HG02973 (cell line): ENCODE measurements at regions not wholly inside any gene's neighbourhood (a gene's known extent, or its start where the extent isn't known, plus 50 kb on each side); places are given as distances from the start of the nearest gene placed in this dataset.
"Not testable (repeated sequence)": the region's sequence is repeated elsewhere in the genome, so short reads cannot be mapped to it uniquely, and the experiment has no call there.

ENCODE experiments used
- ATAC-seq: cut with Tn5 transposase; IDR thresholded peaks from one replicate; pipeline ENCODE4 v1.9.1; 2021; ENCODE audit warnings: moderate library complexity; ENCODE audit not compliant: unreplicated experiment

DNA sequence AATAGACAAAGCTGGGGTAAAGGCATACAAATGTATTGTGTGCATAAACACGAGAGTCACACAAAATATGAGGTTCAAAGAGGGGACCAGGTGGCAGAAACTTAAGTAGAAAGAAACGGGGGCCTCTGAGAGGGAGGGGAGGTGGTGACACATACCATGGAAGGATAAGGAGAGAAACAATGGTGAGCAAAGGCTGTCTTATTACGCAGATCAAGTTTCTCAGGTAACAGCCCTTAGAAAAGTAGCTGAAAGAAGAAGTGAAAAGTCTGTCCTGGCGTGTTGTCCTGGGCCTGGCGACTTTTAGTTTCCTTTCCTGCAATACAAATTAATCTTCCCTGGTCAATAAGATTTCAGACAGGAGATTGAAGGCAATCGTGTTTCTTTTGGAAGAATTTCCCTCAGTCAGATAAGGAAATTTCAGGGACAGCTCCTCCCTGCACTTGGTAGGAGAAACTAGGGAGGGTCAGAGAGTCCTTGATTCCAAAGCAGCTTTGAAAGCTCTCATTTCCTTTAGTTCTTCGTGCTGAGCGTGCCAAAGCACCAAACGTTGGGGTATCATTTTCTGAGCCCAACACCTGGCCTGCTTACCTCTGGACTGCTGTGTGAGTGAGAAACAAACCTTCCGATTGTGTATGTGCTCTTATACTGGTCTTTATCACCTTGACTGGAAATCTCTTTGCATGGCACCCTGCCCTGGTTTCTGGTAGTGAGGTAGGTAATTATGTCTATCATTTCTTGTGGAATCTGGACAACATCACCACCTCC, 676.7 kb upstream of the LCORL start:
- no peak for ATAC-seq

DNA sequence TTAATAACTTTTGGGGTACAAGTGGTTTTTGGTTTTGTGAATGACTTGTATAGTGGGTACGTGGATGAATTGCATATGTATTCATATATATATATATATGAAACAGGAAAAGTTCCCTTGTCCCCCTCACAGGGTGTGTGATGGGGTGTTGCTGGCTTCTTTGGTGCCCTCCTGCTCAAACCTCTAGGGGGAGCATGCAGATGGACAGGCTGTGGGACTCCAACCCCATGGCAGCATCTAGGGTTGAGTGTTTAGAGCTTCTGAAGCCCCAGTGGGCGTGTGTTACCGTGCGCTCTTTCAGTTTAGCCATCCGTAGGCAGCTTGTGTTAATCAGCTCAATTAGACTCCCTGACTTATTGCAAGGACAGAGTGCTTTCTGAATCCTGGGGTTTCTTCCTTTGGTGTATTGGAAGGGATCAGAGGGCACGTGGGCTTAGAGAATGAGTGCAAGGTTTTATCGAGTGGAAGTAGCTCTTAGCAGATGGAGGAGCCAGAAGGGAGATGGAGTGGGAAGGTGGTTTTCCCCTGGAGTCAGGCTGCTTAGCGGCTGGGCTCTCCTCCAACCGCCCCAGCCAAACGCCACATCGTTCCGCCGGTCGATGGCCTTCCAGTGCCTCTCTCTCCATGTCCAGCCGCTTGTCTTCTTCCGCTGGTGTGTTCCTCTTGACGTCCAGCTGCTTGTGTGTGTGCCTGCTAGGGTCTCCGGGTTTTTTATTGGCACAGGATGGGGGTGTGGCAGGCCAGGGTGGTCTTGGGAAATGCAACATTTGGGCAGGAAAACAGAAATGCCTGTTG, 674.4 kb upstream of the LCORL start:
- no peak for ATAC-seq

DNA sequence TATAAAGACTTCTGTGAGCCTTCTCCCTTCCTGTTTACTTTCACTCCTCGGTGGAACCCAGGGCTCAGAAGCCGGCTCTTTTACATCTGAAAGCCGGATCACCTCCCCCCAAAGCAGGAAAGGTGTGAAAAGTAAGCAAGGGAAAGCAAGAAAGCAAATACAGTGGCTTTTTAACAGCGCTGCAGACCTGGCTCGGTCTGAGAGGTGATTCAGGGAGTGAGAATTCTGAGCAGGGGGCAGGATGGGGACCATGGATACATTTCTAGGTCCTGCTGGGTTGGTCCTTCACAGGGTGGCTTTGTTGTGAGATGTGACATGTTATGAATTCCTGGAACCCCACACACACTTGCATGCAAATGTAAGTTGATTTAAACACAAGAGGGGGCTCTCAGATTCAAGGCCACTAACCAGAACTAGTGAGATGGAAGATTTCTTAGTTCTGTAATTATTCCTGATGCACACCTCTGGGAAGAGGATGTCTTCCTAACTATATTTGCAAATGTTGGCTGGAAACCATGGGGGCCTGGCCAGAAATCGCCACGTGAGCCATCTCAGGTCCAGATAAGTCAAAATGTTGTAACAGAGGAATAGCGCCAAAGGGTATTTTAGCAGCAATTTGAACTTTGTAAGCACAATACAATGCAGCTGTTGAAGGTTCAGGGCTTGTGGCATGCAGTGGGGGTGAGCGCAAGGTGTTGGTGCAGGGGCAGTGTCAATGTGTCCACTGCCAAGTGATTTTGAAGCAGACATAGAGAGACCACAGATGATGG, 670.1 kb upstream of the LCORL start:
- ATAC-seq, result no peak

DNA sequence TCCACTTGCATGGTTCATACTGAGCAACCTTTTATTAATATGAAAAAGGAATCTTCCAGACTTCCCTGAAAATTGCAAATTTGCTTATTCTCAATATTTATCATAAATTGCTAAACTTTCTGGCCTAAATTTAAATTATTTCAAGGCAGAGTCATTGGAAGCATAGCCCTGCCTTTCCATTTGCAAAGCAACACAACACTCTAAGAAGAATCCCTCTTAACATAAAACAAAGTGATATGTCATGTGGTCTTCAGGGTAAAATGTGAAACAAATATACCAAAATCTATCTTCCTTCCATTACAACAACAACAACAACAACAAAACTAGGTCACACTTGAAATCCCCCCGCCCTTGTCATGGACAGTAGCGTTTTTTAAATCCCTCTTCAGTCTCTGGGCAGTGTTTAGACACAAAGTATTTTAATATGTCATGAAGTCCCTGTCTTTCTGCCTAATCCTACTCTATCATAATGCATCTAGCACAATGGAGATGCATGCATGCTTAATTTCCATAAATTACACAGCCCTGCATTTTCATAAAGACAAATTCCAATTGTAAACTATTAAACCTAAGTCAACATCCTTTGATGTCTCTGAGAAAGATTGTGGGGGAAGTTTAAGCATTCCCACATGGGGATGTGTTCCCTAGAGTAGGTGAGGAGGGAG, 668.9 kb upstream of the LCORL start:
- ATAC-seq, result no peak

DNA sequence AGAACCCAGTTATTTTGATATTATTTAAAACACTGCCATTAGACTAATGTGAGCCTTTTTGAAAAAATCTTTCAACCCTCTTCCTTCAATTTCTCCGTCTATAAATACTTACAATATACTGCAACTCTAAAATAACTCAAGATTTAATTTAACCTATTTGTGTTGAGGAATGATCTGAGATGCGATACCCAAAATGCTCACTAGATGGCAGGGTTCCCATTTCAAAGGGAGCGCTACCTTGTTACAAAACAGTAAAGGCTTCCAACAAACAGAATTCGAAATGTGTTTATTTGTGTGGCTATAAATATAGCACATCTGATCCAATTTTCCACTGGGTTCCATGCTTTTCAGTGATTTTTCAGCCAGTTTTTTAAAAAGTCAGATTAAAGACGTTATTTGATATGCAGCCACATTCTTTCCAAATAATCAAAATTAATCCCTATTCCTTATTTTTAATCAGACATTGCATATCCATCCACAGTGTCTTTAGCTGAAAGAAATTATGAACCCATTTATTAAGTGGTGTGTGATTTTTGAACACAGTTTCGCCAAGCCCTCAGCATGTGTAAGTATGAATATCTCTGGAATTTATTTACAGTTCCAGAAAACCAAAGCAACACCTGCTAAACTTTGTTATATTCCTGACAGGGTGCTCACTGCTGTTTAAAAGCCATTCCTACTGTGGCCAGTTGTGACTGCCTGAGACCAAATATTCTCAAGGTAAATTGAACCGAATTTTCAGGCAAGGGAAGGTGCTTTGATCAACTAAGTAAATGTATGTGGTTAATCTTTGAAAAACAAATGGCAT, 668.0 kb upstream of the LCORL start:
- ATAC-seq, result peak; percentile 71

DNA sequence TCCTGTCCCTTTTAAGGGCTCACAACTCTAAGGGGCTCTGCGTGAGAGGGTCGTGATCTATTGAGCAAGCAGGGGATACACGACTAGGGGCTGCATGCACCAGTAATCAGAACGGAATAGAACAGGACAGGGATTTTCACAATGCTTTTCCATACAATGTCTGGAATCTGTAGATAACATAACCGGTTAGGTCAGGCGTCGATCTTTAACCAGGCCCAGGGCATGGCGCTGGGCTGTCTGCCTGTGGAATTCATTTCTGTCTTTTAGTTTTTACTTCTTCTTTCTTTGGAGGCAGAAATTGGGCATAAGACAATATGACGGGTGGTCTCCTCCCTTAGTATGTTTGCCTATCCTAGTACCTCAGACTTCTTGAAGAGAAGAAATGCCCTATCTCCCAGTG, 666.8 kb upstream of the LCORL start:
- ATAC-seq, result not testable (repeated sequence)

DNA sequence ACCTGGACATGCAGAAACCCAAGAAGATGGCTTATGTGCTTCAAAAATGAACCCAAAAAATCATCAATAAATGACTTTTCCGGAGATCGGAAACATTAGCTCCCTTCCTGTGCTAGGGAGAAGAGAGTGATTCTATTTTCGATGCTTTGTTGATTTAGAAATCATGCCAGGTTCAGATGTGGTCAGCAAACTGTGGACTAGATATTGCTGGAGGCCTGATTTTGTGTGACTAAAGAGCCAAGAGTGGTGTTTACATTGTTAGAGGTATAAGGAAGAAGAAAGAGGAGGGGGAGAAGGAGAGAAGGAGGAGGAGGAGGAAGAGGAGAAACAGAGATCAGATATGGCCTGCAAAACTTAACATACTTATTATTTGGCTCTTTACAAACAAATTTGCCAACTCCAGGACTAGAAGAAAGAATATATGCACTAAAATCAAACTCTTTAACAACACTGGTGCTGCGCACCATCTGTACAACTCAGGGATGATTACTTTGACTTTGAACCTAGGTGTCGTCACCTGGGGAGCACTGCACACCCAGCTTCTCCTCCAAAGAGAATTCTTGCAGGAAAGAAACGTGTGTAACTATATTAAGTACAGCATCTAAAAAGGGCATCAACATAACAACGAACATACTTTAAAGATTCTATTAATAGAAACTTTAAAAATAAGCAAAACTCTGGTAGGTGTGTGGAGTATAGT, 664.9 kb upstream of the LCORL start:
- no peak for ATAC-seq

DNA sequence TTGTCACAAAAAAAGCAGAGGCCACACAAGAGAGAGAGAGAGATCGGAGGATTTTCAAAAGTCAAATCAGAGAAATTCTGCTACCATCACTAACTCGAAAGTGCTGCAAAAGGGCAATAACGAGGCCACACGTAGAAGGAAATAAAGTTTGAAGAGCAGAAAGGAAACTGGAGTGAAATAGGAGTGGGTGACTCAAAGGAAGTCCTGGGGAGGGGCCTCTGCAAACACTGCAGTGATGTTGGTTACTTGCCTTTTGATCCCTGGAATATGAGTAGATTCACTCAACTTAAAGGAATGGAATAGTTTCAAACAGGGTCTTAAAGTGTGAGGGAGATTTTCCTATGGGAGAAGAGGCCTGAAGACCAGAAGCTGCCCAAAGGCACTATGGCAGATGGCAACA, 663.4 kb upstream of the LCORL start:
- ATAC-seq, result no peak

DNA sequence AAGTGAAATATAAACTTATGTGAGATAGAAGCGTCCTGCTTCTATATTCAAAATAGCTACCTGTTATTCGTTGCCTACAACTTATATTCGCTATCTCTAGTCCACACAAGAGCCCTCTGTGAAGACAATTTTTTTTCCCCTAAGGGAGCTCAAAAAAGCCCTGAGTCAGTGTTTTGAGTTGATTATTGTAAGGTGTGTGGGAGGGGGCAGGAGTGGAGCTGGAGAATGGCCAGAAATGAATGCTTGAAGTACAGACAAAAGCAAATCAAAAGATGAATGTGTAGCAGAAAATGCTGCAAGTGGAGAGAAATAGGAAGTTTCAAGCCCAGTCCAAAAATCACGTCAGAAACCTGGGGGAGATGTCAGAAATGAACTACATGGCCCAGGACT, 655.0 kb upstream of the LCORL start:
- ATAC-seq, result no peak

DNA sequence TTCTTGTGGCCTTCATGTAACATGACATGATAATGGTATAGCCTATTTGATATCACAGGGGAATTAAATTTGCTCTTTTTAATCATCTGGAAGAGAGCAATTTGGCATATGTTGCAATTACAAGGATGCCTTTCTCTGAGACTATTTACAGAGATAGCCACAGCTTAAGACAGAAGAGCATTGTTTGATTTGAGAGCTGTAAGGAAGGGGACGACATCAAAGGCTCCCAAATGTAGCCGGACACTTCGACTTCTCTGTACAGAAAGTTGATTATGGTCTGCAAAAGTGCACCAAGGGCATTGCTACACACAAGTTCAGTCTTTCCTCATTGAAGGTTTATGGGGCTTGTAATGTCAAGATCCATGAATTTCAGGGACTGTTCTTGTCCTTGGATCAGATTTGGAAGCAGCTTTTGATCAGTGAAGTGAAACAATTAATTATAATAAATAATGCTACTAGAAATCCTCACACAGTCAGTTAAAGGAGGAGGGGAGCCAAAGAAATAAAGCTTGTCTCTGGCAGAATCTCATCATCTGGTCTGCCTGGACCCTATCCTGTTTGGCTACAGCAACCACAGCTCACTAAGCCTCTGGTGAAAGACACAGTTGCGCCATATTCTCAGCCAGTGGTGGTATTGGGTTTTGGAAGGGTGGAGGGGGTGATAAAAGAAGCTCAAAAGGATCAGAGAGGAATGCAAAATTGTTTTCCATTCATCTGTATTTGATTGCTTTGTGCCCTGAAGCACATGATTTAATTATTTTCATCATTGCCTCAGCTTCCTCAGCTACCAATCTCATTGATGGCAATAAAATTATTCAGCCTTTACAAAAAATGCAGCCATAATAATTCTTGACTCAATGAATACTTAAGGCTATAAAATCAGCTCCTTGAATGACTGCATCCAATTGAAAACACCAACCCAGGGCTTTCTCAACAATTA, 654.3 kb upstream of the LCORL start:
- ATAC-seq, result no peak

DNA sequence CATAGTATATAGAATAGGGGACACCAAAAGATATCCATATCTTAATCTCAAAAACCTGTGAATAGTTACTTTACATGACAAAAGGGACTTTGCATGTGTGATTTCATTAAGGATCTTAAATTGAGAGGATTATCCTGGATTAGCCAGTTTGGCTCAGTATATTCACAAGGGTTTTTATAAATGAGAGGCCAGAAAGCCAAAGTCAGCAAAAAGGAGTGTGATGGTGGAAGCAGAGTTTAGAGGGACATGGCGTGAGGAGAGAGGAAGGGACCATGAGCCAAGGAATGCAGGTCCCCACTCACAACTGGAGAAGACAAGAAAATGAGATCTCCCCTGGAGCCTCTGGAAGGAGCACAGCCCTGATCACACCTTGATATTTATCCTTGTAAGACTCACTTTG, 648.5 kb upstream of the LCORL start:
- no peak for ATAC-seq

DNA sequence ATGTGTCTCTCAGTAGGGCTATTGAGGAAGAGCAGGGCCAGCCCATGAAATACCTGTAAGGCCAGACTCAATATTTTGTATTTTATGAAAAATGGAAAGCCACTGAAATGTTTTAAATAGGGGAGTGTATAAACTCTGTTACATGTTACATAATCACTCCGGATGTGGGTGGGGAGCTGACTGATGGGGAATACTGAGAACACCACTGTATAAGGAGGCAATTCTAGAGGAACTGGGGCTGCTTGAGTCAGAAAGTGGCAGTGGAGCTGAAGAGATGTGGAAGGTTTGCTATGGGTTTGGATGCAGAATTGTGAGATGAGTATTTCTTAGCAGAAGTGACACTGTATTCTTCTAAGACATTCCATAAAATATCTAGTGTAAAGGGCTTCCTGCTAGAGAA, 647.8 kb upstream of the LCORL start:
- ATAC-seq, result no peak

DNA sequence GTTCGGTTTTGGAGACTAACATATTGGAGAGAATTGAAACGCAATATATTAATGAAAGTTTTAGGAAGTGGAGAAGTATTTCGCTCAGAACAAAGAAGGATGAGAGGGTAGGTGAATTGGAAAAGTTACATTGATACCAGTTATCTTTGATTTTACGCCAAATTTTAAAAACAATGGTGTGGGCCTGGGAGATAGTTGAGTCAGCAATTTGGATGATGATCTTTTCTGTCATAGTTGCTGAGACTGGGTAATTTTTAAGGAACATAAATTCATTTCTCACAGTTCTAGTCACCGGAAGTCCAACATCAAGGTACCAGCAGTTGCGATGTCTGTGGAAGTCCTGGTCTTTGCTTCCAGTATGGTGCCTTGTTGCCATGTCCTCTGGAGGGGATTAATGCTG, 644.8 kb upstream of the LCORL start:
- ATAC-seq, result no peak

DNA sequence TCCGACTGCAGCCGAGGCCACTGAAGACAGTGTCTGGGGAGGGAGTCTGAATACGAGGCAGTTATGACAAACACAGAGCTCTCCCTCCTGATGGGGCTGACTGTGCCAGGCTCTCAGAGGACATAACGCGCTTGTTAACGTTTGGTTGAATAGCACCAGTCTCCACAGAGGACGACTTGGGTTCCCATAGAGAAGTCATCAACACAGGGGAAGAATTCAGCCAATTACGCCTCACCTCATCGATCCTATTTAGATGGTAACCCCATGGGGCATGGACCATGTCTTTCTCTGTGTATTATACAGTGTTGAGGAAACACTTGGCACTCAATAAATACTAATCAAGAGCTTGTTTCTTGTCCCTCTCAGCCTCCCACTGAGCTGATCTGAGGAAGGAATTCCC, 642.6 kb upstream of the LCORL start:
- no peak for ATAC-seq

DNA sequence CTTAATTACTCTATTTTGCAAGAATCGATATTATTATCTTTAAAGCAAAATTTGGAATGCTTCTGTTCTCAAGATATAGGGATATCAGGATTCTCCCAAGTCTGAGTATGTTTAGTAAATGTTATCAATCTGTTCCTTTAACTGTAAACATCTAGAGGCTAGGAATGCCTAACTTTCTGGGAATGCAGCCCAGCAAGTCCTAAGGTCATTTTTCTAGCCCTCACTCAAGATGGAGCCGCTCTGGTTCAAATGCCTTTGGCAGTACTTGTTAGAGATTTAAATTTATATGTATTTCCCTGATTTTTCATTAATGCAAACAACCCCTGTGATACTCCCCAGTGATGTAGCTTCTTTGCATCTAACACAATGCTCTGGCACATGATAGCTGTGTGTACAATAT, 623.8 kb upstream of the LCORL start:
- ATAC-seq, result no peak

DNA sequence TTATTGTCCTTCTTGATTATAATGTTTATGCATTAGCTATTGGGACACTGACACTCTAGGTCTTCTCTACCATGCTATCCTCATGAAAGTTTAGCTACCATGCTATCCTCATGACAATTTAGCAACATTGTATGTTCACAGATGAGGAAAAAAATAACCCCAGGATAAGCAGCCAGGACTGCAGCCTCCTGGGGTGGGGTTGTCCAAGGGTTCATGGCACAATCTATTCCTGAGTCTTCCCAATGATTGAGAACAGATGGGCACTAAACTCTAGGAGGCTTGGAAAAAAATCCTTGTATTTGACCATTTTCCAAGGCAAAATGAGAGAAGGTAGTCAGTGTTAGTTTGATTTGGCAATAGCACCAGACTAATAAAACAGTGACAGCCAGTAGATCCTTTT, 619.8 kb upstream of the LCORL start:
- no peak for ATAC-seq

DNA sequence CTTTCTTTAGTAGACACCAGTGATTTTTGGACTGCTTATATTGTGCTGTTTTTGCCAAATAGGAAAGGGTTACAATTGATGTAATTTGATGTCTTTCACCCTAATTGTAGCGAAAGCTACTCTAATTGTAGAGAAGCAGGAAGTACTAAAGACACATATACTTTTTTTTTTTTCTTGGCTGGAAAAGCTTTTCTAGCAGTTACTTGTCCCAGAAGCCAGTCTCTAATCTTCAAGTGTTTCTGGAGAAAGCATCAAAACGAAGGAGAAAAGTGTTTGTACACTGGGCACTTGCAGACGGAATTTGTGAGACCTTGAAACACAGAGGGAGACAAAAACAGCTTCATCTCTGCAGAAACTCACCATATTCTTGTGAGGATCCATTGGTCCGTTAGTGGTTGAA, 616.5 kb upstream of the LCORL start:
- ATAC-seq, result no peak

DNA sequence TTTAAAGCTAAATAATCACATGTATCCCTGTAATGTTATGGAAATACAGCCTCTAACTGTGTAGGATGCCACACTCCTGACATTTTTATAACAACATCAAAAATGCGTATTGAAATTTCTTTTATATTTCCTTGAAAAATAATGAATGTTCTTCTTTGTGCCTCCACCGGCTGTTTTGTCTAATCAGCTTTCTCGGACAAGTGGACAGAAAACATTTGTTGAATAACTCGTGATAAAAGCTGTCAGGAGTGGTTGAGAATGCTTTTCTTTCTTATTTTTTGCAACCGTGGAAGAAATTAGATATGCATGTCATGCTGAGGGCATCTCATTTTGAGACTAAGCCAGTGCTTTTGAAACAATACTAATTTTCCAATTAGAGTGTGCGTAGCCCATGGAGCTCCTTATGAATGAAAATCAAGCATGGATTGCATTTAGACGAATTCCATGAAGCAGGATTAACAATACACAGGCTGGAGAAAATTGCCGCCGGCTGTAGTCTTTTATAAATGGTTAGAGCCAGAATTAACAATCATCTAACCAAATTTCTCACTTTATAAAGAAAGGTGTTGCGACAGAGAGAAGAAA, 614.5 kb upstream of the LCORL start:
- no peak for ATAC-seq
